WTC11 (cell line): ENCODE measurements at regions not wholly inside any gene's neighbourhood (a gene's known extent, or its start where the extent isn't known, plus 50 kb on each side); places are given as distances from the start of the nearest gene placed in this dataset.

Experiments
- ATAC-seq: fragments of 200-7000 bp; cut with Tn5 transposase; 2 replicates; pipeline ENCODE4 v1.10.0; 2021; ENCODE audit warnings: mild to moderate bottlenecking, moderate library complexity
- CTCF ChIA-PET: fragments of 300-600 bp; sonication (Branson Sonifier 250); formaldehyde crosslinking; loops from one replicate; lab custom pipeline; 2021; ENCODE audit warnings: antibody characterized with exemption; lab: Charles Lee
- POLR2A ChIA-PET: fragments of 350-600 bp; sonication (Branson Sonifier 250); formaldehyde crosslinking; loops from one replicate; lab custom pipeline; 2021; ENCODE audit warnings: antibody characterized with exemption; lab: Charles Lee
- DNase-seq: peaks from one replicate; pipeline ENCODE4 v3.0.0; 2021; ENCODE audit warnings: low spot score
- H3K27ac Mint-ChIP-seq: 2 replicates; pipeline ENCODE4 v1.8.0; 2021; ENCODE audit warnings: mixed read lengths
- H3K27me3 Mint-ChIP-seq: 2 replicates; pipeline ENCODE4 v1.8.0; 2021; ENCODE audit warnings: low read depth, mild to moderate bottlenecking, moderate library complexity, mixed read lengths
- H3K36me3 Mint-ChIP-seq: 2 replicates; pipeline ENCODE4 v1.8.0; 2021; ENCODE audit warnings: mixed read lengths
- H3K4me1 Mint-ChIP-seq: 2 replicates; pipeline ENCODE4 v1.8.0; 2022; ENCODE audit warnings: mixed read lengths
- H3K4me3 Mint-ChIP-seq: 2 replicates; pipeline ENCODE4 v1.8.0; 2021; ENCODE audit warnings: mild to moderate bottlenecking, moderate library complexity, mixed read lengths
- H3K9me3 Mint-ChIP-seq: 2 replicates; pipeline ENCODE4 v1.8.0; 2021; ENCODE audit warnings: mixed read lengths
- AR ChIP-seq: fragments of 250-450 bp; sonication (Bioruptor Pico); IDR thresholded peaks from 2 replicates; pipeline ENCODE4 v1.9.0; 2021; ENCODE audit warnings: mild to moderate bottlenecking
- CREB1 ChIP-seq: sonication (generic); formaldehyde crosslinking; IDR thresholded peaks from 2 replicates; pipeline ENCODE4 v1.8.0; 2023; ENCODE audit warnings: mild to moderate bottlenecking, missing genetic modification reagents
- CTCF ChIP-seq: fragments of 200-600 bp; IDR thresholded peaks from 2 replicates; pipeline ENCODE4 v1.8.0; 2022; ENCODE audit warnings: antibody characterized with exemption
- E2F1 ChIP-seq: sonication (generic); formaldehyde crosslinking; IDR thresholded peaks from 2 replicates; pipeline ENCODE4 v1.8.0; 2022; ENCODE audit warnings: mild to moderate bottlenecking, missing genetic modification reagents
- FOXP1 ChIP-seq: sonication (generic); formaldehyde crosslinking; IDR thresholded peaks from 2 replicates; pipeline ENCODE4 v1.8.0; 2022; ENCODE audit warnings: missing genetic modification reagents, mild to moderate bottlenecking, moderate library complexity, borderline replicate concordance
- JUN ChIP-seq: sonication (generic); formaldehyde crosslinking; IDR thresholded peaks from 2 replicates; pipeline ENCODE4 v1.8.0; 2023; ENCODE audit warnings: mild to moderate bottlenecking, missing genetic modification reagents
- NR1H2 ChIP-seq: sonication (generic); formaldehyde crosslinking; IDR thresholded peaks from 2 replicates; pipeline ENCODE4 v1.9.0; 2021; ENCODE audit warnings: mild to moderate bottlenecking, moderate library complexity, missing genetic modification reagents
- SOX15 ChIP-seq: fragments of 250-450 bp; sonication (Bioruptor Pico); IDR thresholded peaks from 2 replicates; pipeline ENCODE4 v1.9.0; 2021; ENCODE audit warnings: mild to moderate bottlenecking
- TP53 ChIP-seq: sonication (generic); formaldehyde crosslinking; IDR thresholded peaks from 2 replicates; pipeline ENCODE4 v1.8.1; 2023; ENCODE audit warnings: mild to moderate bottlenecking, missing genetic modification reagents
- ZMAT4 ChIP-seq: fragments of 250-450 bp; sonication (Bioruptor Pico); IDR thresholded peaks from 2 replicates; pipeline ENCODE4 v1.9.0; 2021; ENCODE audit warnings: mild to moderate bottlenecking
- ZNF416 ChIP-seq: fragments of 250-450 bp; sonication (Bioruptor Pico); IDR thresholded peaks from 2 replicates; pipeline ENCODE4 v1.9.0; 2021; ENCODE audit warnings: mild to moderate bottlenecking, inconsistent platforms
- ZNF423 ChIP-seq: fragments of 250-450 bp; sonication (Bioruptor Pico); IDR thresholded peaks from 2 replicates; pipeline ENCODE4 v2.1.2; 2022; ENCODE audit warnings: mild to moderate bottlenecking, moderate library complexity
- TF ChIP-seq, protein P1 (sequence below): fragments of 250-450 bp; sonication (Bioruptor Pico); IDR thresholded peaks from 2 replicates; pipeline ENCODE4 v1.8.0; 2021; ENCODE audit warnings: mild to moderate bottlenecking
- TF ChIP-seq, protein P2 (sequence below): sonication (generic); formaldehyde crosslinking; IDR thresholded peaks from 2 replicates; pipeline ENCODE4 v1.8.0; 2023; ENCODE audit warnings: missing genetic modification reagents

DNA sequence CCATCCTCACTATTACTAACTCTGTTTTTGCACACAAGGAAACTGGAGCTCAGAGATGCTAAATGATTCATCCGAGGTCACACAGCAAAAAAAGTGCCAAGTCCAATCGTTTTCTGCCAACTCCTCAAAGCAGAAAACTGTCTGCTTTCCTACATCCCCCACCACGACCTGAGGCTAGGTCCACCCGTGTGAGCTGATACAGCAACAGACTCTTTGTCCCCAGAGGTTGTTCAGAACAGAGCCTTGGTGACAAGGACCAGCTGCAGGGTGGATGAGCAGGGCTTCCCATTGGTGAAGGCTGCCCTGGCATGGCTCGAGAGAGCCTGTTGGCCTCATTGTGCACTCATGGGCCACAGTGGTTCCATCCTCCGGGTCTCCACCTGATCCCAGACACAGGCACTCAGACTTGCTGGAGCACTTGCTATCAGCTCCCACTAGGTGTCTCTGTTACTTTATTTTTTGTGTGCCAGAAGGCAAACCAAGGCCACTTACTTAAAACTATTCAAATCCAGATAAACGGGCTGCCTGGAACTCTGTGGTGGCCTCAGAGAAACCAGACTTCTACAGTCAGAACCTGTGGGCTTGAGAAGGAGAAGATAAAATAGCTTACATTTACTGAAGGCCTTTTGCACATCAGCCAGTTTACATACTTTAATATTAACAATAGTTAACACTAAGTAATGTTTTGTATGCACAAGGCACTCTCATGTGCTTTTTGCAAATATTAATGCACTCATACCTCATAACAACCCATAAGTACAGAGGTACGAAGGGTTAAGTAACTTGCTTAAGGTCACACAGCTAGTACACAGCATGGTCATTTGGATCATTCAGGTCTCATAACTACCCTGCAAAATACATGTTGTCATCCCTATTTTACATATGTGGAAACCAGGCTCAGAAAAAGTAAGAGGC is 62.9 kb upstream of the CTIF start:
- ChIA-PET CTCF (interaction anchor here (0.8 to 3.2 kb wide), 9 partner anchors 10 to 276 kb away, joined by 3 to 17 read pairs (median 4); no protein-coding TSS in a partner anchor), POLR2A (interaction anchor here (0.5 kb wide), 1 partner anchor 66 kb away, joined by 10 read pairs; no protein-coding TSS in a partner anchor)
- ATAC-seq (peak; percentile 99), DNase-seq (peak; percentile 62)
- Mint-ChIP-seq H3K27ac (no peak overlapping the region), H3K36me3 (no peaks in the 10 kb centered on the region), H3K4me3 (no peak overlapping the region), H3K27me3 (peaks cover 10% of the 10 kb centered on the region), H3K9me3 (peaks cover 11% of the 10 kb centered on the region), H3K4me1 (no peaks in the 10 kb centered on the region)
- TF ChIP-seq CREB1 (CRISPR knock-in tag) (no peak), FOXP1 (CRISPR knock-in tag) (no peak), CTCF (peak; percentile 75)

DNA sequence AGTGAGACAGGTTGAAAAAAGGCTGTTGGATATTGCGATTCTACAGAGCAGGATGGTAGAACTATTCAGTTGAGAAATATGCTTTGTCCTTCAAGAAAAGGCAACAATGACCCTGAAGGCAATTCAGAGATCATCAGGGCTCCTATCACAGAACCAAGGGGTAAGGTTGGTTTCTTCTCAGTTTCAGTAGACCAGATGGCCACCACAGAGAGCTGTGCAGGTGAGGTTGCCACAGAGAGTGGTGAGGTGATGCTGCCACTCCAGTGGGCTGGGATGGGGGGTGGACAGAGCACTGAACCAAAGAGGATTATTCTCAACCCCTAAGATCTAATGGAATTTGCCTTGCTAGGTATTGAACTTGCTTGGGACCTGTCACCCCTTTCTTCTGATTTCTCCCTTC is 64.6 kb upstream of the ZBTB7C start:
- Mint-ChIP-seq H3K36me3 (no peaks in the 10 kb centered on the region), H3K4me3 (no peak overlapping the region), H3K9me3 (peaks cover 11% of the 10 kb centered on the region), H3K27ac (no peak overlapping the region), H3K4me1 (no peaks in the 10 kb centered on the region), H3K27me3 (peaks cover 10% of the 10 kb centered on the region)
- ChIA-PET POLR2A (interaction anchor here (0.6 kb wide), 1 partner anchor 360 kb away, joined by 4 read pairs; no protein-coding TSS in a partner anchor), CTCF (interaction anchor here (3.0 to 3.2 kb wide), 2 partner anchors 132 to 166 kb away, joined by 14 to 17 read pairs; no protein-coding TSS in a partner anchor)
- ATAC-seq (no peak), DNase-seq (no peak)
- TF ChIP-seq, protein P1, sequence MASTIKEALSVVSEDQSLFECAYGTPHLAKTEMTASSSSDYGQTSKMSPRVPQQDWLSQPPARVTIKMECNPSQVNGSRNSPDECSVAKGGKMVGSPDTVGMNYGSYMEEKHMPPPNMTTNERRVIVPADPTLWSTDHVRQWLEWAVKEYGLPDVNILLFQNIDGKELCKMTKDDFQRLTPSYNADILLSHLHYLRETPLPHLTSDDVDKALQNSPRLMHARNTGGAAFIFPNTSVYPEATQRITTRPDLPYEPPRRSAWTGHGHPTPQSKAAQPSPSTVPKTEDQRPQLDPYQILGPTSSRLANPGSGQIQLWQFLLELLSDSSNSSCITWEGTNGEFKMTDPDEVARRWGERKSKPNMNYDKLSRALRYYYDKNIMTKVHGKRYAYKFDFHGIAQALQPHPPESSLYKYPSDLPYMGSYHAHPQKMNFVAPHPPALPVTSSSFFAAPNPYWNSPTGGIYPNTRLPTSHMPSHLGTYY (CRISPR knock-in tag), result no peak
- TF ChIP-seq E2F1 (CRISPR knock-in tag) (no peak), ZNF416 (CRISPR knock-in tag) (no peak), ZNF423 (CRISPR knock-in tag) (no peak), NR1H2 (CRISPR knock-in tag) (no peak), AR (CRISPR knock-in tag) (no peak), SOX15 (CRISPR knock-in tag) (no peak), JUN (no peak), CREB1 (CRISPR knock-in tag) (no peak)
- TF ChIP-seq, protein P2, sequence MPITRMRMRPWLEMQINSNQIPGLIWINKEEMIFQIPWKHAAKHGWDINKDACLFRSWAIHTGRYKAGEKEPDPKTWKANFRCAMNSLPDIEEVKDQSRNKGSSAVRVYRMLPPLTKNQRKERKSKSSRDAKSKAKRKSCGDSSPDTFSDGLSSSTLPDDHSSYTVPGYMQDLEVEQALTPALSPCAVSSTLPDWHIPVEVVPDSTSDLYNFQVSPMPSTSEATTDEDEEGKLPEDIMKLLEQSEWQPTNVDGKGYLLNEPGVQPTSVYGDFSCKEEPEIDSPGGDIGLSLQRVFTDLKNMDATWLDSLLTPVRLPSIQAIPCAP (CRISPR knock-in tag), result no peak

DNA sequence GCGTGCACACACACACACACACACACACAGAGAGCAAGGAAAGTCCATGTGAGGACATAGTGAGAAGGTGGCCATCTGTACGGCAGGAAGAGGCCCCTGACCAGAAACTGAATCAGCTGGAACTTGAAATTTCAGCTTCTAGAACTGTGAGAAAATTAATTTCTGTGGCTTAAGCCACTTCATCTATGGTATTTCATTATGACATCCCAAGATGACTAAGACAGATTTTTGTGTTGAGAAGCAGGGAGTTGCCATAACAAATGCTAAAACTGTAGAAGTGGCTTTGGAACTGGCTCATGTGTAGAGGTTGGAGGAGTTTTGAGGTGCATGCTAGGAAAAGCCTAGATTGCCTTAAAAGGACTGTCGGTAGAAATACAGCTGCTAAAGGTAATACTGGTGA is 63.4 kb upstream of the ZBTB7C start:
- TF ChIP-seq TP53 (CRISPR knock-in tag), result no peak
- TF ChIP-seq ZMAT4 (CRISPR knock-in tag), result no peak
- peaks cover 10% of the 10 kb centered on the region for H3K27me3 Mint-ChIP-seq
- H3K9me3 Mint-ChIP-seq, result peaks cover 11% of the 10 kb centered on the region
- no peak for DNase-seq
- H3K4me3 Mint-ChIP-seq, result no peak overlapping the region
- H3K4me1 Mint-ChIP-seq, result no peaks in the 10 kb centered on the region
- ChIA-PET CTCF (no interaction called here), POLR2A (no interaction called here)
- ATAC-seq, result no peak
- H3K36me3 Mint-ChIP-seq, result no peaks in the 10 kb centered on the region
- no peak overlapping the region for H3K27ac Mint-ChIP-seq
